Mucosa of descending colon (tissue), 3 donors: ENCODE measurements at regions not wholly inside any gene's neighbourhood (a gene's known extent, or its start where the extent isn't known, plus 50 kb on each side); places are given as distances from the start of the nearest gene placed in this dataset.

Source experiments
- ATAC-seq: fragments of 200-7000 bp; cut with Tn5 transposase; one replicate; pipeline ENCODE4 v1.9.1; 2020; ENCODE audit warnings: mild to moderate bottlenecking, moderate library complexity
- DNase-seq, 3 donors: peaks; one replicate each; pipeline ENCODE4 v3.0.0-alpha.2; 2020
- H3K36me3 ChIP-seq: fragments of 200-600 bp; one replicate; pipeline ENCODE4 v1.8.0; 2021; ENCODE audit warnings: low read depth, mild to moderate bottlenecking
- H3K4me1 ChIP-seq: fragments of 200-600 bp; one replicate; pipeline ENCODE4 v1.8.0; 2021; ENCODE audit warnings: low read depth, mild to moderate bottlenecking
- H3K4me3 ChIP-seq: fragments of 200-600 bp; one replicate; pipeline ENCODE4 v1.8.0; 2021; ENCODE audit warnings: mild to moderate bottlenecking
- H3K9me3 ChIP-seq: fragments of 200-600 bp; one replicate; pipeline ENCODE4 v1.8.0; 2021; ENCODE audit warnings: mild to moderate bottlenecking
- intact Hi-C, 2 donors: fragments of 100-400 bp; cut with DNase I in 1 of 2; cut with micrococcal nuclease in 1 of 2; formaldehyde crosslinking; loops; one replicate each; pipeline versions ENCODE4 v1.11.0 to v1.11.1; 2022; cut with DNase I, micrococcal nuclease
- TF ChIP-seq, protein P1 (sequence below): fragments of 200-600 bp; IDR thresholded peaks from one replicate; pipeline ENCODE4 v1.8.0; 2022; ENCODE audit warnings: antibody characterized with exemption, mild to moderate bottlenecking
- donor health status: DM: no; HTN: no; CAD: no; lungs with moderate emphysema.
- donor health status: DM: no; HTN: no; CAD: no.
- donor health status: DM: no; HTN: yes; CAD: no.

DNA sequence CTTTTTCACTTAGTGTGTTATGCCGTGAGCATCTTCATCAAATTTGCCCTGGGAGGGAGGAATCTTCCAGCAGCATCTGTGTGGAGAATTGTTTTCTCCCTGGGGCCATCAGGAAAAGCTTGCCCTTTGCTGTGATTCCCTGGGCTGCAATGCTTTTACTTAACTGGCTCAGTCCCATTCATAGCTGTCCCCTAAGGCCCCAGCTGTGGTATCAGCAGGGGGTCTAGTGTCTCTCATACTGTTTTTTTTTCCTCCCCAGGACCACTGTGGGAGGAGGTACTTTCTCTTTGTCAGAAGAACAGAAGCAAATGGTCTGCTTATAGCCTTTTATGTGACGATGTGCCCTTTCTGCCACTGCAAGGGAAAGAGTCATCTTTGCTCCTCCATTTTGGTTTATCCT is 176.8 kb upstream of the CELF4 start:
- no peaks in the 10 kb centered on the region for H3K4me1 ChIP-seq
- no peaks in the 10 kb centered on the region for H3K36me3 ChIP-seq
- no peak overlapping the region for H3K4me3 ChIP-seq
- intact Hi-C loops, result no loop called here
- TF ChIP-seq, protein P1, sequence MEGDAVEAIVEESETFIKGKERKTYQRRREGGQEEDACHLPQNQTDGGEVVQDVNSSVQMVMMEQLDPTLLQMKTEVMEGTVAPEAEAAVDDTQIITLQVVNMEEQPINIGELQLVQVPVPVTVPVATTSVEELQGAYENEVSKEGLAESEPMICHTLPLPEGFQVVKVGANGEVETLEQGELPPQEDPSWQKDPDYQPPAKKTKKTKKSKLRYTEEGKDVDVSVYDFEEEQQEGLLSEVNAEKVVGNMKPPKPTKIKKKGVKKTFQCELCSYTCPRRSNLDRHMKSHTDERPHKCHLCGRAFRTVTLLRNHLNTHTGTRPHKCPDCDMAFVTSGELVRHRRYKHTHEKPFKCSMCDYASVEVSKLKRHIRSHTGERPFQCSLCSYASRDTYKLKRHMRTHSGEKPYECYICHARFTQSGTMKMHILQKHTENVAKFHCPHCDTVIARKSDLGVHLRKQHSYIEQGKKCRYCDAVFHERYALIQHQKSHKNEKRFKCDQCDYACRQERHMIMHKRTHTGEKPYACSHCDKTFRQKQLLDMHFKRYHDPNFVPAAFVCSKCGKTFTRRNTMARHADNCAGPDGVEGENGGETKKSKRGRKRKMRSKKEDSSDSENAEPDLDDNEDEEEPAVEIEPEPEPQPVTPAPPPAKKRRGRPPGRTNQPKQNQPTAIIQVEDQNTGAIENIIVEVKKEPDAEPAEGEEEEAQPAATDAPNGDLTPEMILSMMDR, result no peak
- H3K9me3 ChIP-seq, result no peaks in the 10 kb centered on the region
- no peak for ATAC-seq
- no peak for DNase-seq

- intact Hi-C loops, result no loop called here
- no peak for ATAC-seq
- DNase-seq, result no peak
- TF ChIP-seq, protein P1, result no peak
- Histone ChIP-seq H3K9me3 (no peaks in the 10 kb centered on the region), H3K4me3 (no peak overlapping the region), H3K4me1 (no peaks in the 10 kb centered on the region), H3K36me3 (no peaks in the 10 kb centered on the region)
These were observed 175.5 kb upstream of the CELF4 start for GRCh38 chr18:37741032-37741623.

DNA sequence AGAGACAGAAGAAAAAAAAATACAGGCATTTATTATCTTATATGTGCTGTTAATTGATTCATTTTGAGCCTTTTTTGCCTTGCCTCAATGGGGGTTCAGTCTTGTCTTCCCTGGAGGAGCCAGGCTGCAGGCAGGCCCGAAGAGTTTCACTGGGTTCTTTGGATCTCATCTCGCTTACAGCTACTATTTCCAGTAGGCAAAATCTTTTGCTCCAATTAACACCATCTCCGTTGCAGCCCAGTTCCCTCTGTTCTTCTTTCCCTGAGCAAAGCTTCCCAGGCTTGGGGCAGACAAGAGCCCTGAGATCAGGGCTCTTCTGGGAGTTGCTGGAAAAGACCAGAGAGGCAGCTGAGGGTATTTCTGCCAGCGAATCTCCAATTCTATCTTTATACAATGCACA is 168.8 kb upstream of the CELF4 start:
- H3K4me3 ChIP-seq, result no peak overlapping the region
- DNase-seq (no peak), ATAC-seq (no peak)
- H3K9me3 ChIP-seq, result no peaks in the 10 kb centered on the region
- TF ChIP-seq, protein P1, result no peak
- intact Hi-C loops, result no loop called here
- no peaks in the 10 kb centered on the region for H3K36me3 ChIP-seq
- H3K4me1 ChIP-seq, result no peaks in the 10 kb centered on the region

GRCh38 chr18:37729716-37730115 is 164.1 kb upstream of the CELF4 start:
- intact Hi-C loops, result no loop called here
- no peaks in the 10 kb centered on the region for H3K36me3 ChIP-seq
- TF ChIP-seq, protein P1, result no peak
- no peaks in the 10 kb centered on the region for H3K9me3 ChIP-seq
- DNase-seq, result no peak
- no peak for ATAC-seq
- H3K4me1 ChIP-seq, result no peaks in the 10 kb centered on the region
- no peak overlapping the region for H3K4me3 ChIP-seq

DNA sequence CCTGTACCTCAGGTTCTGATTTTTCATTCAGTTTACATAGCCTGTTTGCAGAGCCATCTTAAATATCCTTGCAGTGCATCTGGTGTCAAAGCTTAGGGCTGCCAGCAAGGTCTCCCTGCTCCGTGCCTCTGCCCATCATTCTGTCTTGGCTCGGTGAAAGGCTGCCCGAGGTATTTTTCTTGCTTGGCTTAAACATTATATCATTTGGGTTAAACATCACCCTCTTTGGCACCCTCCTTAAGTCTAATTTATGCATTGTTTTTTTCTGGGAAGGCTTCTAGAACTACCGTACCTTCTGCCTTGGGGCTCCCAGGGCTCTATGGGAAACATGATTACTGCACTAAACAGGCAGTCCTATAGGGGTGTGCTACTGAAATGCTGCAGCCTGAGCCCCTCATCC is 158.6 kb upstream of the CELF4 start:
- Histone ChIP-seq H3K9me3 (no peaks in the 10 kb centered on the region), H3K4me3 (no peak overlapping the region), H3K36me3 (no peaks in the 10 kb centered on the region), H3K4me1 (no peaks in the 10 kb centered on the region)
- DNase-seq (no peak), ATAC-seq (no peak)
- intact Hi-C loops, result no loop called here
- TF ChIP-seq, protein P1, result no peak
